BJ (cell line): ENCODE measurements at regions not wholly inside any gene's neighbourhood (a gene's known extent, or its start where the extent isn't known, plus 50 kb on each side); places are given as distances from the start of the nearest gene placed in this dataset.

Source experiments
- CTCF ChIA-PET: fragments of 350-600 bp; formaldehyde crosslinking; extraction: SDS; loops from one replicate; lab custom pipeline; 2021; ENCODE audit warnings: antibody characterized with exemption, inconsistent platforms; lab: Yijun Ruan, JAX
- POLR2A ChIA-PET: fragments of 300-600 bp; sonication (Branson Sonifier 250); formaldehyde crosslinking; extraction: SDS; loops from one replicate; lab custom pipeline; 2021; ENCODE audit warnings: antibody characterized with exemption; lab: Charles Lee
- DNase-seq: peaks from one replicate; pipeline ENCODE4 v3.0.0-alpha.2; 2011; ENCODE audit warnings: low read depth
- H3K27me3 ChIP-seq: 2 replicates; pipeline ENCODE4 v1.6.0; 2011; ENCODE audit warnings: low read length; ENCODE audit not compliant: control insufficient read depth, insufficient read depth
- H3K36me3 ChIP-seq: 2 replicates; pipeline ENCODE4 v1.5.1; 2011; ENCODE audit warnings: low read length; ENCODE audit not compliant: control insufficient read depth, insufficient read depth
- H3K4me3 ChIP-seq: 2 replicates; pipeline ENCODE4 v1.5.1; 2011; ENCODE audit warnings: low read depth, mild to moderate bottlenecking, control low read depth, low read length
- TF ChIP-seq, protein P1 (sequence below): IDR thresholded peaks from 2 replicates; pipeline ENCODE4 v1.5.1; 2011; ENCODE audit warnings: low read depth, mild to moderate bottlenecking, control low read depth, inconsistent platforms, low read length, moderate library complexity; ENCODE audit not compliant: insufficient read depth

DNA sequence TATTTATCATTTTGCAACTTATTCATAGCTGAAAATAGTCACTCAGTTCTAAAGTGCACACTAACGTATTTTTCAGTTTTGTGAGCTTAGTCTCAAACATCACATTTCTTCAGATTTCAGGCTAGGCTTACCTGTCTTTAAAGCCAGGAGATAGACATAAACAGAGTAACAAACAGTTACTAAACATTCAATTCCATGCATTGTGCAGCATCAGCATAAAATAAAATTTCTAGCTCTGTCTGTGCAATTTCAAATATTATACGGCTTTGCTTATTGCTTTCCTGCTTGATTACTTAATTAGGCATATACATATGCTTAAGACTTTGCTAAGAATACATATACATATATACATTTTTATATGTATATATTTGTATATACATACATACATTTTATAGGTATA, 637.0 kb downstream of the NR4A2 start:
- no peak for DNase-seq
- ChIA-PET POLR2A (no interaction called here), CTCF (no interaction called here)
- TF ChIP-seq, protein P1, sequence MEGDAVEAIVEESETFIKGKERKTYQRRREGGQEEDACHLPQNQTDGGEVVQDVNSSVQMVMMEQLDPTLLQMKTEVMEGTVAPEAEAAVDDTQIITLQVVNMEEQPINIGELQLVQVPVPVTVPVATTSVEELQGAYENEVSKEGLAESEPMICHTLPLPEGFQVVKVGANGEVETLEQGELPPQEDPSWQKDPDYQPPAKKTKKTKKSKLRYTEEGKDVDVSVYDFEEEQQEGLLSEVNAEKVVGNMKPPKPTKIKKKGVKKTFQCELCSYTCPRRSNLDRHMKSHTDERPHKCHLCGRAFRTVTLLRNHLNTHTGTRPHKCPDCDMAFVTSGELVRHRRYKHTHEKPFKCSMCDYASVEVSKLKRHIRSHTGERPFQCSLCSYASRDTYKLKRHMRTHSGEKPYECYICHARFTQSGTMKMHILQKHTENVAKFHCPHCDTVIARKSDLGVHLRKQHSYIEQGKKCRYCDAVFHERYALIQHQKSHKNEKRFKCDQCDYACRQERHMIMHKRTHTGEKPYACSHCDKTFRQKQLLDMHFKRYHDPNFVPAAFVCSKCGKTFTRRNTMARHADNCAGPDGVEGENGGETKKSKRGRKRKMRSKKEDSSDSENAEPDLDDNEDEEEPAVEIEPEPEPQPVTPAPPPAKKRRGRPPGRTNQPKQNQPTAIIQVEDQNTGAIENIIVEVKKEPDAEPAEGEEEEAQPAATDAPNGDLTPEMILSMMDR = no peak
- Histone ChIP-seq H3K4me3 (no peak overlapping the region), H3K36me3 (no peaks in the 10 kb centered on the region), H3K27me3 (no peaks in the 10 kb centered on the region)

DNA sequence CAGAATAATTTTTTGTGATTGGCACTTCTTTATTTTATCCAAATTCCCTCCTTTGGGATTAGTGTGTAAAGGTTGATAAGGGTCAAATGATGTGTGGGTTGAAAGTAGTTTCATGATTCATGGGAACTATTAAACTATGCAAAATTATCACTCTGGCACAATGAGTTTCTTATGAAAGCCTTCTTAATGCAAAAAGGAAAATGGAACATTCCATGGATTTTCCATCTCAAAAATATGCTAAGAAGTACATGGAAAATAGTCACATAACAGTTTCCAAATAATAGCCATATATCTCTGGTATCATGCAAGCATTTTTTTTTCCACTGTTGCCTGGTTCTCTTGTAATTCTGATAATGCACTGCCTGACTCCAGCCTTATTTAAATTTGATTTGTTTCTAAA, 639.7 kb downstream of the NR4A2 start:
- CTCF ChIA-PET = no interaction called here
- Histone ChIP-seq H3K27me3 (no peaks in the 10 kb centered on the region), H3K4me3 (no peak overlapping the region), H3K36me3 (no peaks in the 10 kb centered on the region)
- DNase-seq = no peak
- POLR2A ChIA-PET = no interaction called here
- TF ChIP-seq, protein P1 = no peak

DNA sequence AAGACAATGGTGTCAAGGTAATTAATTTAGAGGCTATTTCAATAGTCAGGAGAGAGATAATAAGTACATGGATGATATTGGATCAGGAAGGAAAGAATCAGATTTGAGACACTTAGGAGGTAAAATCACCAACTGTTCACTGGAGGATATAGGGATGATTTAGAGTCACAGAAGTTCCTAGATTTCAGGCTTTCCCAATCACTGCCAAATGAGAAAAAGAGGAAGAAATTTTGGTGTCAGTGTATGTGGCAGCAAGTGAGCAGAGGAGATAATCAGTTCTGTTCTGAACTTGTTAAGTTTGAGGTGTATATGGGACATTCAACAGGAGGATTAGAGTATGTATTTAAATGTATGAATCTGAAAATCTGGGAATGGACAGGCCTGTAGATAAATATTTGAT, 640.4 kb downstream of the NR4A2 start:
- no peak for DNase-seq
- Histone ChIP-seq H3K4me3 (no peak overlapping the region), H3K27me3 (no peaks in the 10 kb centered on the region), H3K36me3 (no peaks in the 10 kb centered on the region)
- POLR2A ChIA-PET = no interaction called here
- CTCF ChIA-PET = no interaction called here
- TF ChIP-seq, protein P1 = no peak

DNA sequence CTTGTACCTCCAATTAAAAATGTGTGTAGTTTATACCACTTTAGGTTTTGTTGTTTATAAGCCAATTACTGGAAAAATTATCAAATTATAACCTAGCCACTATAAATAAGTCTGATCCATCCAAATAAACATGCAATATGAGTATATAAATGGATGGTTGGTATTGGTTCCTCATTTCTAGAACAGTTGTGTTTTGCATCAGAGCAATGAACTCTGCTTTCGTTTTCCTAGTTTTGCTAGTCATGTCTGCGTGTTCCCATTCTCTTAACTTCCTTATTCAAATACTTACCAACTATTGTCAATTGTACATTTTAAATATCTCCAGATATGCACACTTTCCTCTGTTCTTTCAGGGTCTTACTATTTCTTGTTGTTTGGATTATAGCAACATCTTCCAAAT, 641.7 kb downstream of the NR4A2 start:
- Histone ChIP-seq H3K36me3 (no peaks in the 10 kb centered on the region), H3K27me3 (no peaks in the 10 kb centered on the region), H3K4me3 (no peak overlapping the region)
- TF ChIP-seq, protein P1 = no peak
- POLR2A ChIA-PET = no interaction called here
- CTCF ChIA-PET = no interaction called here
- no peak for DNase-seq

DNA sequence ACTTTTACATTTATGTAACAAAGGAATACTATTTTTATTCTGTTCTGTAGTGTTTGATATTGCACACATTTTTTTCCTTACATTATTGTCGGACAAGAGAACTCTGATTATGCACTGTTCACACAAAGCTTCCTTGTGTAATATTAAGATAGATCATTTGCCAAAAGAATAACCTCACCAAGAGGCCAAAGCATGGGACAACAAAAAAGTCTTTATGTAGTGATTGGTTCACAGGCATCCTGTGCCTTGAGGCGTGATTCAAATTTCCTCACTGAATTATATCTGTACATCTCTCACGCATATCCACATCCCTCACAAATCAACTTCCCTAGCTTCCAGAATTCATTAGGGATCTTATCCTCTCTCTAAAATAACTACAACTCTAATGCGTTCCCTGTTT, 642.7 kb downstream of the NR4A2 start:
- ChIA-PET CTCF (no interaction called here), POLR2A (no interaction called here)
- H3K4me3 ChIP-seq = no peak overlapping the region
- no peaks in the 10 kb centered on the region for H3K36me3 ChIP-seq
- no peaks in the 10 kb centered on the region for H3K27me3 ChIP-seq
- TF ChIP-seq, protein P1 = no peak
- DNase-seq = no peak
